ENCODE measurements at regions not wholly inside any gene's neighbourhood (a gene's known extent, or its start where the extent isn't known, plus 50 kb on each side); places are given as distances from the start of the nearest gene placed in this dataset.

- TF ChIP-seq CTCF (IDR thresholded peaks at IDR 0.05; ENCODE audit: insufficient read depth, low read length): no peak
- no peak overlapping the region for H3K4me3 ChIP-seq (ENCODE audit: low read depth, low read length)
- DNase-seq (ENCODE audit: low read depth): no peak
Measured at GRCh38 chr16:52731219-52731875, 184.4 kb upstream of the TOX3 start.

GRCh38 chr16:52729731-52730130, 182.8 kb upstream of the TOX3 start:
- no peak for DNase-seq (ENCODE audit: low read depth)
- TF ChIP-seq CTCF (IDR thresholded peaks at IDR 0.05; ENCODE audit: insufficient read depth, low read length): no peak

GRCh38 chr16:52727849-52728248, 180.9 kb upstream of the TOX3 start:
- DNase-seq (ENCODE audit: low read depth): no peak
- H3K4me3 ChIP-seq (ENCODE audit: low read depth, low read length): no peak overlapping the region
- no peak for TF ChIP-seq CTCF (IDR thresholded peaks at IDR 0.05; ENCODE audit: insufficient read depth, low read length)

More at GRCh38 chr16:52729731-52730130, 182.8 kb upstream of the TOX3 start:
- no peak overlapping the region for H3K4me3 ChIP-seq (ENCODE audit: low read depth, low read length)

- DNase-seq (ENCODE audit: low read depth): no peak
- TF ChIP-seq CTCF (IDR thresholded peaks at IDR 0.05; ENCODE audit: insufficient read depth, low read length): no peak
- no peak overlapping the region for H3K4me3 ChIP-seq (ENCODE audit: low read depth, low read length)
Measured at GRCh38 chr16:52727441-52727840, 180.5 kb upstream of the TOX3 start.

GRCh38 chr16:52725461-52725860, 178.5 kb upstream of the TOX3 start:
- no peak overlapping the region for H3K4me3 ChIP-seq (ENCODE audit: low read depth, low read length)
- DNase-seq (ENCODE audit: low read depth): no peak
- TF ChIP-seq CTCF (IDR thresholded peaks at IDR 0.05; ENCODE audit: insufficient read depth, low read length): no peak

- H3K4me3 ChIP-seq (ENCODE audit: low read depth, low read length): no peak overlapping the region
- TF ChIP-seq CTCF (IDR thresholded peaks at IDR 0.05; ENCODE audit: insufficient read depth, low read length): no peak
- no peak for DNase-seq (ENCODE audit: low read depth)
Measured at GRCh38 chr16:52725043-52725442, 178.1 kb upstream of the TOX3 start.

- DNase-seq (ENCODE audit: low read depth): no peak
Measured at GRCh38 chr16:52721331-52721730, 174.4 kb upstream of the TOX3 start.

More at GRCh38 chr16:52721331-52721730, 174.4 kb upstream of the TOX3 start:
- no peak for TF ChIP-seq CTCF (IDR thresholded peaks at IDR 0.05; ENCODE audit: insufficient read depth, low read length)
- no peak overlapping the region for H3K4me3 ChIP-seq (ENCODE audit: low read depth, low read length)

Measured in fibroblast of the aortic adventitia (primary cell).